NCI-H69 (cell line): ENCODE measurements at regions not wholly inside any gene's neighbourhood (a gene's known extent, or its start where the extent isn't known, plus 50 kb on each side); places are given as distances from the start of the nearest gene placed in this dataset.

Source experiments
- DNase-seq: peaks from one replicate; lab custom pipeline; 2025; lab: John Stamatoyannopoulos, UW

DNA sequence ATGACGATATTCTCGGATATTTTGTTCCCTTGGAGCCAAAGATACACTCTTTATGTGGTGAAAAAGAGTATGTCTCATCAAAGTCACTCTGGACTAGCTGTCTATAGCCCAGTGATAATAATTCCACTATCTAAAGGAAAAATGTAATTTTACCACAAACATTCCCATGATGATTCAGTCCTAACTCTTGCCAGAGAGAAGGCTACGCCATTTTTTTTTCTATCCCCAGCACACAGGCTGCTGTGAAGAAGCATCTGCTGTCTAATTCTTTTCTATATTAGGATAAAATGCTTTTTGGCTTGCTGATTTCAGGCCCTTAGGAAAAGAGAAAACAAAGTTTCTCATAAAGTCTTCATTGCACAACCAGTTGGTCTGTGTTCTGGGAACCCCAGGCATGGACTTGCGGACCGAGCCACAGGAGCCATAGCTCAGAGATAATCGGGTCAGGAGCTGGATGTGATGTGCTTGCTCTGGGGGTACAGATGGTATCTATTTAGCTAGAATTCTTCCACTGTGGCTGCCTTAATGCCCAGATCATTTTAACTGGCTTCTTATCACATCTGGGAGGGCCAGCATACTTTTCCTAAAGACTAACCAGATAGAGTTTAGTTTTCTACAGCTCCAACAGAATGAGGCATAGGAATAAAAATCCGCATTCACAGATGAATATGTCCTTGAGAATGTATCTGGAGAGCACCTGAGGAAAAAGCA is 683.7 kb upstream of the ID4 start:
- no peak for DNase-seq

DNA sequence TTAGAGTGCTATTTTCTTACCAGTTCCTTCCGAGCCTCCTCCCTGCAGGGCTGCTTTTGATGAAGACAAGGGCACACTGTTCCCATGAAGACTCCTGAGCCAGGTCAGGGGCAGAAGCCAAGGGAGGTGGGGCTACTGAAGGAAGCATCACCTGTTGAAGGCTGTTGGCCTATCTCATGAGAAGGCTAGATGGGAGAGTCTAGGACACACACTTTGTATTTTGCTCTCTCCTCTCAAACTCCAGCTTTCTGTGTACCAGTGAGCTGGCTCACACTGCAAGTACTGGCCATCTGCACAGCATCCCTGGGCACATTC is 683.2 kb upstream of the ID4 start:
- no peak for DNase-seq

- DNase-seq = no peak
Measured at GRCh38 chr6:19156443-19156842, 680.7 kb upstream of the ID4 start.

GRCh38 chr6:19157486-19157885 is 679.7 kb upstream of the ID4 start:
- DNase-seq = no peak

DNA sequence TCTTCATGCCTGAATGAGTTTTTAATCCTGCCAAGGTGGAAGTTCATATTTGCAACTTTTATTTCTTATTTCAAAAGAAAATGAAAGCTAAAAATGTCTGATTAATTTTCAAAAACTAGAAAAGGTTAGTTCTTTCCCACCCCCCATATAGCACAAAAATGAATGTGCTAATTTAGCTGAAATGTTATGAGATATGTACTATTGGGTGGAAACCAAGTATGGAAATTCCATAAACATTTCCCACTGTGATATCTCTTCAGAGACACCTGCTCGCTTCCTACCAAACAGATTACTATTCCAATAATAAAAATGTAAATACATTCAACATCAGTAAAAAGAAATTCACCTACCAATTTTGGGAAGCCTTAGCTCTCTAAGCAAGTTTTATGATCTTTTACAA is 678.6 kb upstream of the ID4 start:
- no peak for DNase-seq

DNA sequence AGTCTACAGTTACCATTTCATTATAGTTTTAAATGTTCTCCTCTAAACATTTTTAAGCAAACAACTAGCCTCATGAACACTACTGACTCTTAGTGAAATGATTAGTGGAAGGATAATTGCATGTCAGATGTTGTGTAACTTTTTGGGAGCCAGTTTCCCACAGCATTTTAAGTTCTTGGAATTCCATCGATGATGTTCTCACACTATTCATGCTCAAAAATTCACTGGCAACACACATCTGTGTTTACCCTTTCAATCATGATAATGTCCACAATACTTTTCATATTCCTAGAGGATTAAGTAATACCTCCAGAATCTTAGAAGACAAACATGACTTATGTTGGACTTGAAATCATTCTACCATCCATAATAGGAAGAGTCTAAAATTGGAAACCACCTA is 678.1 kb upstream of the ID4 start:
- DNase-seq = no peak

GRCh38 chr6:19159561-19159960 is 677.6 kb upstream of the ID4 start:
- DNase-seq = no peak

DNA sequence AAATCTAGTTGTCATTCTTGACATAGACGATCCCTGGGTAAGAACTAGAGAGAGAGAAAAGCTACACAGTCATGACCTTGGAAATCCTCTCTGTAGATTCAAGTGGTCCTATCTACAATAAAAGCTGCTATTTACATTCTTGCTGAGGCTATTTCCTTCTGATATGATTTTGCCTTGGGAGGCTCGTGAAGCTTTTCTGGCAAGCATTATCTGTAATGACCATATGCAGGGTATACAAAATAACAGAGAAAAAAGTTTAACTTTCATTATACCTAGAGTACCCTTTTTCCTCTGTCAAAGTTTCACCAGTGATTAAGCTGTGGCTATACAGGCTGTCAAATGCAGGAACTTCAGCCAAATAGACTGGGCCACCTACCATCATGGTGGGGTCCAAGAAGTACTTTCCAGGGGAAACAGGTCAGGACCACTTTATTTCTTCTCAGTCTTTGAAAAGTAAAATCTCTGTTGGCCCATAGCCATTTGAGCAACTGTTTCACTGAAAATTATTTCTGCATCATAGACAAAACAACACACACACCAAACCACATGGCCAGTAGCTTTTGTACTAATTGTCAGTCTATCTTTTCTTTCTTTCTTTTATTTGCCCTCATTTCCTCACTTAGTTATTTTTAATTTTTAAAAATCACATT is 677.0 kb upstream of the ID4 start:
- no peak for DNase-seq

DNA sequence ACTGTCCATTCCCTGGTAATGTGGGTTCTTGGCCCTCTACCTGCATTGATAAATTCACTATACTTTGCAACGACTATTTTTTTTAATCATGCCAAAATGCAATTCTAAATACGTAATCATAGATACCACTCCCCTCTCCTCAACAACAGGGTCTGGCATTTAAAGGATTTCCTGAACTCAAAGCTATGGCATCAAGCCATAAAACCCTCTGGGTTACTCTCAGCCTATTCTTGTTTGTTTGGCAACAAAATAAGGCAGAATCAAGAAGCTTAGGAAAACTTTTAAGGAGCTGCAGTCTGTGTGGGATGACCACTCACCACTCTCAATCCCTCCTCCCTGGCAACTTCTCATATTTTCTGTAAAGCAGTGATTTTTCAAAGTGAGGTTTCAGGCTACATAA is 669.9 kb upstream of the ID4 start:
- no peak for DNase-seq

- DNase-seq = no peak
Measured at GRCh38 chr6:19169366-19169765, 667.8 kb upstream of the ID4 start.

- DNase-seq = peak; percentile 17
Measured at GRCh38 chr6:19175023-19175422, 662.1 kb upstream of the ID4 start.

DNA sequence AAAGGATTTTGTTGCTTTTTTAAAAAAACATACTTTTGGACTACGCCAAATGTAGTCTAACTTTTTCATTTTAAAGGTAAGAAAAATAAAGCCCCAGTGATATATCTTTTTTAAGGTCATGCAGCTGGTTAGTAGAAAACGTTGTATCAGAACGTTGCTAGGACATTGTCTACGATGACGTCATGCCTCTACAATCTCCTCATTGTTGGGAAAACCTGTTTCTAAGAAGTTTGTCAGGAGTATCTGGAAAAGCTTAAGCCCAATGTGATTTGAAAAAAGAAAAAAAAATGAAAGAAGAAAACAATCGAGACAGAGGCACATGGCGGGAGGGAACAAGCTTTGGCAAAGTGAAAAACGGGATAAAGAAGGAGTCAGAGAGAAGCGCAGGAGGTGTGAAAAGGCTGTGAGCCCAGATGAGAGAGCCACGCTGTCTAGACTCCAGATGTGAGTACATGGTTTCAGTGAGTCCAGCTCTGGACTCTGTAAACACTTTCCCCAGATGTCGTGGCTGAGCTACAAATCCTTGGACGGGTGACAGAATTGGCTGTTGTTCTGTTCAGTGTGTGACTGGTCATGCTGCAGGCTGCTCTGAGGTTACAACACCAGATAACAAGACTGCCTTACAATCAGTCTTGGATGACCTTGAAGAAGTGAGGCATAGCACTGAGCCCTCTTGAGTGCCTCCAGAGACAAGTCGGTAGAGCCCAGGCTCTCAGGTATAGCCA is 656.7 kb upstream of the ID4 start:
- no peak for DNase-seq

GRCh38 chr6:19181211-19181610 is 656.0 kb upstream of the ID4 start:
- DNase-seq = no peak

DNA sequence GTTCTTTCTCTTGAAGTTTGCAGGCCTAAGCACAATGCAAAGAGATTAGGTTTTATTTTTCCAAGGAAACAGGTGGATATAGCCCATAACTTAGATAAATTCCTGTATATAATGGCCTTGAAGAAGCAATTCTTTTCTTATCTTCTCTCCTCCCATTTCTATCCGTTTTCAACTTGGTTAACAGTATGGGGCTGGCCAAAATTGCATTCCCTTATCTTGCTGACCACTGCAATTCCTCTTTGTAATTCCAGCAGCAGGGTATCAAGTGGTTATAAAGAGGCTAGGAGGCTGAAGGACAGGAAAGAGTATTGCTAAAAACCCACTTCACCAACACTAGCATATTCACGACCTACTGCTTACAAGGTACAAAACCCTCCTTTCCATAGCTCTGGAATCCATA is 643.5 kb upstream of the ID4 start:
- no peak for DNase-seq

DNA sequence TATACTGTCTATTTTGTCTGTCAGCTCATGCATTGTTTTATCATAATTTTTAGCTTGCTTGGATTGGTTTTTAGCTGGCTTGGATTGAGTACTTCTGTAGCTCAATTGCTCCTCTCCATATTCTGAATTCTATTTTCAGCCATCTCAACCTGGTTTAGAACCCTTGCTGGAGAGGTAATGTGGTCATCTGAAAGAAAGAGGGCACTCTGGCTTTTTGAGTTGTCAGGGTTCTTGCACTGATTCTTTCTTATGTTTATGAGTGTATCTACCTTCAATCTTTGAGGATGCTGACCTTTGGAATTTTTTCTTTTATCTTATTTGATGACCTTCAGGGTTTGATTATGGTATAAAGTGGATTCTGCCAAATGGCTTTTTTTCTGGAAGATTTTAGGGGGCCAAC is 632.7 kb upstream of the ID4 start:
- peak; percentile 42 for DNase-seq

- DNase-seq = no peak
Measured at GRCh38 chr6:19205076-19205475, 632.1 kb upstream of the ID4 start.

GRCh38 chr6:19209202-19209601 is 628.0 kb upstream of the ID4 start:
- DNase-seq = no peak

DNA sequence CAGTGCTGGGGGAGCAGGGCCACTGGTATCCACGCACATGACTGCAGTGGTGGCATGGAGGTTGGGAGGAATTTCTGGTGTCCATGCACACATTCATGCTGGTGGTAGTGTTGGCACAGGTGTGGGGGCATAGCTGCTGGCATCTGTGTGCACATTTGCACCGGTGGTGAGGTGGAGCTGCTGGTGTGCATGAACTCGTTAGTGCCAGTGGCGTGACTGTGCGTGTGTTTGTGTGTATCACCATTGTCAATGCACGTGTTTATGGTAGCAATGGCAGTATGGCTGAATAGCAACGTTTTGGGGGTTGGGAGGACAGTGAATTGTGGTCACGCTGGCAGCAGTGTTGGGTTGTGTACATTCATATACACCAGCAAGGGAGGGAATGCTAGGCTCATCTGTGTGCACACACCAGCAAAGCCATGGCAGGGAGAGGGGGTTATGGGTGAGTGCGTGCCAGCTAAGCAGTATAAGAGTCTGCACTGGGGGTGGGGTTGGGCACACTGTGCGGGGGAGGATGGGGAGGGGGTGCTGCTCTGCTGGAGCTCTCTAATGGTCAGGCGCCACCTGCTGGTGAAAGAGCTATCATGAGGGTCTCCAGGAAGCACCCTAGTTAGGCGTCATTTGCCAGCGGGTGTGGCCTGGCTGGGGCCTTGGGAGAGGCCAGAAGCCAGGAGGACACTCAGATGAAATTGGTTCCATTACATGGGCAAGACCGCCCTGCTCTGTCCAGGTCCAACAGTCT is 626.1 kb upstream of the ID4 start:
- DNase-seq = peak; percentile 37

DNA sequence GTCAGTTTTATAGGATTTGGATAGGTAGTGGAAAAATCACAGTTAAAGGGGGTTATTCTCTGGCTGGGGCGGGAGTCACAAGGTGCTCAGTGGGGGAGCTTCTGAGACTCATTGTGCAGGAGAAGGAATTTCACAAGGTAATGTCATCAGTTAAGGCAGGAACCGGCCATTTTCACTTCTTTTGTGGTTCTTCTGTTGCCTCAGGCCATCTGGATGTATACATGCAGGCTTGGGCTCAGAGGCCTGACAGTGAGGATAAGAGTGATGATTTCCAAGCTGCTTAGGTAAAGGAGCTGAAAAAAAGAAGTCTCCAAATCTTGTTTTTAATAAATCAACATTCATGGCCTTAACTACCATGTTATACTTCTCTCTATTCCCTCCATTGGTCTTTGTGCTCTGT is 622.9 kb upstream of the ID4 start:
- no peak for DNase-seq

DNA sequence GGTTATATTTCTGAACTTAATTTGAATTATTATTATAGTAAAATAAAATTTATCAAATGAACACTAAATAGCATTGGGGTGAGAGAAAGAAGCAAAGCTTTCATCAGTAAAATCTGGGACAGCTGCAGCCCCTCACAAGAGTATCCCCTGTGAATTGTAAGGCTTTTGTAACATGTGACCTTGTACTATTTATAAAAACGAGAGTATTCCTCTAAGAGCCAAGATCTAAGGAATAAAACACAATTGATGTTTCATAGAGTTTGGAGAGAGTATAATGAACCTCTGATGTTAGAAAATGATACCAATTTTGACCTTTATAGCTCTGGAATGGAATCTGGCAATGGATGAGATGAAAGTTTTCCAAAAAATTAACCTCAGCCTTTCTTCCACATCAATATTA is 617.2 kb upstream of the ID4 start:
- DNase-seq = no peak

DNA sequence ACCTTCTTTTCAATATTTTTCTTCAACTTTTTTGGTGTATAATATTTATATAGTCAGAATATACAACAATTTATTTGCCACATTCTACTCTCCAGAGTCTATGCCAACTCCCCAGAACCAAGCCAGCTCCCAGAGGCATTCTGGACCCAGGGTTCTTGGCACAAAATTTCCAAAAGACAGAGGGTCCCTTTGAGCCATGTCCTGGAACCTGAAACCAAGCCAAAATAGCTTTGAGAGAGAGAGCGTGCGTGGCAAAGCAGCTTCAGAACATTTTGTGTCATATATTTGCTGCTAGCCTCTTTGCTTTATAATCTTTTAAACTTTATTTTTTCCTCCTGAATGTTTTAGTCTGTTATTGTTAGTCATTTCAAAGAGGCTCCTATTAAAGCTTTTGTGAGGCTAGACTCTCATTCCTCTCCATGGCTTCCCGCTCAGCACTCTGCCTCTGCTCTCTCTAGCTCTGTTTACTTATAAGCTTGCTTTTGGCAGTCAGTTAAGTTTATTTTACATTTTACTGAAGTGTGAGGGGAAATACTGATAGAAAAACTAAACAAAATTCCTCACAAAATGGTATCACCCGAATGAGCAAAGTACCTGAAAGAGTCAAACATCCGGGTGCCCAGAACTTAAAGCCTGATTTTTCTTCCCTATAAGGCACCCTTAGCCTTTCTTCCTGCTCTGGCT is 605.1 kb upstream of the ID4 start:
- DNase-seq = no peak

DNA sequence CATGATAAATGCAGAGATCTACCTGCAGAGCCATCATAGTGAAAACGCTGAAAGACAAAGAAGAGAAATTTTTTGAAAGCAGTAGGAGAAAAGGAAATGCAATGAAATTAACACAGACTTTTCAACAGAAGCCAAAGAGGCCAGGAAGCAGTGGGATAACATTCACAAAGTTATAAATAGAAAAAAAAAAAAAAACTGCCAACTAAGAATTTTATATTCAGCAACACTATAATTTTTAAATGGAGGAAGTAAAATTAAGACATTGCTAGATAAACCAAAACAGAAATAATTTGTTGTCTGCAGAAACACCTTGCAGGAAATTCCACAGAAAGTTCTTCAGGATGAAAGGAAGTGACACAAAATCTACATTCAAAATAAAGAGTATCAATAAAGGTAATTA is 591.5 kb upstream of the ID4 start:
- DNase-seq = no peak
